GM18499 (cell line): ENCODE measurements at regions not wholly inside any gene's neighbourhood (a gene's known extent, or its start where the extent isn't known, plus 50 kb on each side); places are given as distances from the start of the nearest gene placed in this dataset.
"Not testable (repeated sequence)": the region's sequence is repeated elsewhere in the genome, so short reads cannot be mapped to it uniquely, and the experiment has no call there.

ENCODE experiments used
- ATAC-seq: cut with Tn5 transposase; IDR thresholded peaks from one replicate; pipeline ENCODE4 v1.9.1; 2021; ENCODE audit warnings: moderate number of reproducible peaks; ENCODE audit not compliant: insufficient read depth, unreplicated experiment

DNA sequence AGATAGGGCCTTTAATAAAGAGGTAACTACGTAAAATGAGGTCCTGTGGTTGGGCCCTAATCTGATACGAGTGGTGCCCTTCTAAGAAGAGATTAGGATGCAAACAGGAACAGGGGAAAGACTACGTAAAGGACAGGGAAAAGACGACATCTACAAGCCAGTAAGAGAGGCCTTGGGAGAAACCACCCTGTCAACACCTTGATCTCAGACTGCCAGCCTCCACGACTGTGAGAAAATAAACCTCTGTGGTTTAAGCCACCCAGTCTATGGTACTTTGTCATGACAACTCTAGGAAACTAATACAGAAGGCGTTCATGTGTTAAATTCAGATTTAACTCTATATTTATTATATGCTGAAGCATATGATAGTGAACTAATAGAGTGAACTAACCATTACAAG lies 566.3 kb downstream of the UQCRFS1 start:
- ATAC-seq: no peak

GRCh38 chr19:28644169-28644775 lies 568.7 kb downstream of the UQCRFS1 start:
- no peak for ATAC-seq

DNA sequence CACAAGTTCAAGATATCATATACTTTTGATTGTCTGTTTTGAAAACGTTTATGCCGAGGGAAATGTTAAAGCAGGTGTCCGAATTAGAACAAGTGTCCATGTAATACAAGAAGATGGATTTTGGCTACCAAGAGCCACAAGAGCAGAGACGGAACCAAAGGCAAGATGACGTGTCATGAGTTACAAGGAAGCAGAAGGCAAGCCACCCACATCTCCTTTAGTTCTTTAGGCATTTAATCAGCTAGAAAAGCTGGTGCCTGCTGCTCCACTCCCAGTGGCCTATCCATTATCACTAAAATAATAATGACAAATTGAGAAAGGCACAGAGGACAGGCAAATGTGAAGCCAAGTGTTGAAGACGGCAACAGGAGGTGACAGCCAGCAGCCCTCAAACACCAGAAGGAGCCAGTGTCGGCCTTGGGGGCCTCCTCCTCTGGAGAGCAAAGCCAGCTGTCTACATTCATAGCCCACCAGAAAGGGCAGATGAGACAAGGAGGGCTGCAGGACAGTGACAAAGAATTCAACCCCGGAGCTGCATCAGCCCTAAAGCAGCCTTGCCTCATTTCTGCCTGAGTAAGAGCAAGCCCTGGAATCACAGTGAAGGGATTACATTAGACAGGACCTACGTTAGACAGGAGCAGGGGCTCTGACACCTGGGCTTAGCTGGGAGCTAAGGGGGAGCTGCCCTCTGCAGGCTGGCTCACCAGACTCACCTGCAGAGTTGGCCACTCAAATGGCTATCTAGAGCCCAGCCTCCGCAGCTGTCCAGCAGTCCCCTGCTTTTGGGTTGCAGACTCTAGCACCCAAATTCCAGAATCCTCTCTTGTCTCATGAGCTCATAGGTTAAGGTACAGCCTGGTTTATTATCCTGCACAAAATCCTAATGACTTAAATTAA lies 569.9 kb downstream of the UQCRFS1 start:
- ATAC-seq: no peak

DNA sequence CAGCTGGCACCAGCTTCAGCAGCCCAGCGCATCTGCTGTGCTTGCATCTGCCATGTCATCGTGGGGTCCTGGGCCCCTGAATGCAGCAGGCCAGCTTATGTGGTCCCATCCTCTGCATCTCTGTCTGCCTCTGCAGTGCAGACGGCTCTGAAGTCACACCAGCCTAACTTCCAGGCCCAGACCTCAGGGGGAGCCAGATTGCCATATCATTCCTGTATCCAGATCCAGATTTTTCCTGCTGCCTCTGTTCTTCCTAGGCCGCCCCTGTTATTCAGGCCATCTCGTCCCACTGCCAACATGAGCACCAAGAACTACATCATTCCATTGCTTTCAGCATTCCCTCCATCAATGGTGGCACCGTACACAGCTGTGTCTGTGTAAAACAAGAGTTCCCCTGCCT lies 571.6 kb downstream of the UQCRFS1 start:
- ATAC-seq: no peak

DNA sequence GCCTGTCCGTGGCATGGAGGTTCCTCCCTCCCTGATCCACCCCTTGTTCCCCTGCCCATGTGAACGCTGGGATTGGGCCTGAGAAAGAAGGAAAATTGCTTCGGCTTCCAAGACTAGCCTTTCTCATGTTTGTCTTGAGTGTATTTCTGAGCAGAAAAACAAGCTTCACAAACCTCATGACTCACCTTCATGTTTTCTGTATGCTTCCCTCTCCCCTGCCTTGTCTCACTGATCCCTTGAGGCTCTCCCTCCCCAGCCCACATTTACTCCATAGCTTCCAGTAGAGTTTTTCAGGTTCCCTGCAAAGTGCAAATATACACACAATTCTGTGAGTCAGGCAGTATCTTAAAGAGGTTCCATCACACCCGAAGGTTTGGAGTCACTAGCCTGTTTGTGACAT lies 572.4 kb downstream of the UQCRFS1 start:
- ATAC-seq: no peak

DNA sequence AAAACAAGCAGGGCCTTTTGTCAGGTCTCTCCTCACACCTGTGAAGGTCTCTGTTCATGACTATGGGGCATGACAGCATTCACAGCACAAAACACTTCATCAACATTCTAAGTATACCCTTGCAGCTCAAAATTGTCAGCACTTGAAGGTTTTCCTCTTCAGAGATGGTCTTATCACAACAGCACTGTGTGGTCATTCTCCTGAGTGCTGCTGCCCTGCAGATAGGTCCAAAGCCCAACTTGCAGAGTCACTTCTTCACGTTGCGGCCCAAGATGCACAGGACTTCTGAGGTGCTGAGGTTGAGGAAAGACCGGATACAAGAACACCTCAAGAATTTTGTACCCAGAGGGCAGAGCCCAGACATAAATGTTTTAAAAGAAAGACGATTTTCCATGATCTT lies 574.5 kb downstream of the UQCRFS1 start:
- no peak for ATAC-seq

GRCh38 chr19:28636706-28637105 lies 576.2 kb downstream of the UQCRFS1 start:
- no peak for ATAC-seq

DNA sequence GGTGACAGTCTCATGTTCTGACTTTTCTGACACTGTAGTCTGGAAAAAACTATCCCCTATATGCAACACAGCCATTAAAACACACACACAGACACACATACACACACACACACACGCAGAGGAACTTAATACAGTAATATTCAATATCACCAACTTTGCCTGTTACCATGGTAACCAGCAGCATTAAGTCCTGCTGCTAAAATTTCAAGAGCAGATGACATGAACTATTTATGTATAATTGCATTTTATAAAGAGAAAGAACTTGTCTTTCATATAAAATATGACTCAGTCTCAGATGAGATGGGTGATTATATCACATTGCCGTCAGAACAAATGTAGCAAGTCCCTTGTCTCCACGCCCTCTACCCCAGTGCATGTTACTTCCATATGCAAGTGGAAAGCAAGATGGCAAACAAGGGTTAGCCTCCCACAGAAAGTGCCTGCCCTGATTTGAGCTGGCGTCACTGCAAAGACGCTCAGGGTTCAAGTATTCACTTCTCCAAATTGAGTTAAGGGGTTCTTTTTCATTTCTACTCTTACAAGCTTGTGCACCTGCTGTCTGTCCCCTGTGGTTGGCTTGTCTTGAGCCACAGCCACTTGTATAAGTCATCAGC lies 576.8 kb downstream of the UQCRFS1 start:
- ATAC-seq: no peak

GRCh38 chr19:28634837-28635236 lies 578.1 kb downstream of the UQCRFS1 start:
- no peak for ATAC-seq

- ATAC-seq: no peak
These were observed 579.0 kb downstream of the UQCRFS1 start for GRCh38 chr19:28634019-28634328.

- ATAC-seq: no peak
These were observed 579.5 kb downstream of the UQCRFS1 start for GRCh38 chr19:28633319-28634018.

GRCh38 chr19:28632371-28633080 lies 580.4 kb downstream of the UQCRFS1 start:
- ATAC-seq: no peak

GRCh38 chr19:28631961-28632360 lies 581.0 kb downstream of the UQCRFS1 start:
- no peak for ATAC-seq

GRCh38 chr19:28627669-28628068 lies 585.3 kb downstream of the UQCRFS1 start:
- no peak for ATAC-seq

DNA sequence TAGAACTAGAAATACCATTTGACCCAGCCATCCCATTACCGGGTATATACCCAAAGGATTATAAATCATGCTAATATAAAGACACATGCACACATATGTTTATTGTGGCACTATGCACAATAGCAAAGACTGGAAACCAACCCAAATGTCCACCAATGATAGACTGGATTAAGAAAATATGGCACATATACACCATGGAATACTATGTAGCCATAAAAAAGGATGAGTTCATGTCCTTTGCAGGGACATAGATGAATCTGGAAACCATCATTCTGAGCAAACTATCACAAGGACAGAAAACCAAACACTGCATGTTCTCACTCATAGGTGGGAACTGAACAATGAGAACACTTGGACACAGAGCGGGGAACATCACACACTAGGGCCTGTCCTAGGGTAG lies 586.5 kb downstream of the UQCRFS1 start:
- ATAC-seq: not testable (repeated sequence)

- ATAC-seq: no peak
These were observed 593.0 kb downstream of the UQCRFS1 start for GRCh38 chr19:28619816-28620429.

- no peak for ATAC-seq
These were observed 594.4 kb downstream of the UQCRFS1 start for GRCh38 chr19:28618504-28618903.

GRCh38 chr19:28615966-28616365 lies 597.0 kb downstream of the UQCRFS1 start:
- ATAC-seq: no peak

- ATAC-seq: no peak
These were observed 597.4 kb downstream of the UQCRFS1 start for GRCh38 chr19:28615546-28615916.
